ENCODE measurements at regions not wholly inside any gene's neighbourhood (a gene's known extent, or its start where the extent isn't known, plus 50 kb on each side); places are given as distances from the start of the nearest gene placed in this dataset.

DNA sequence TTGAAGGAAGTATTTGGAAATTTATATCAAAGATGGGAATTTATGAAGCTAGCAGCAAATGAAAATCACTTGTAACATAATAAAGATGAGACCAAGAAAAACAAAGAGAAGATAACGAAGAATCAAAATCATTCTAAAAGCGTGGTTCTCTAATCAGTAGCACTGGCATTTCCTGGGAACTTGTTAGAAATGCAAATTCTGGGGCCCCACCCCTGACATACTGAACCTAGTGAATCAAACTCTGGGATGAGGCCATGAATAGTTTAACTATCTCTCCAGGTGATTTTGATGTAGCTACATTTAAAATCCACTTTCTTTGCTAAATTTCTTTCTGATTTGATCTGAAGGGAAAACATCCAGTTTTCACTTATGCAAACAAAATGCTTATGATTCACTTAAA, 1075.6 kb downstream of the HACE1 start:
- Histone ChIP-seq H3K36me3 (ENCODE audit: control insufficient read depth, insufficient read depth, low read length) (no peaks in the 10 kb centered on the region), H3K4me1 (replicated peaks in 1 of 2; ENCODE audit: control insufficient read depth in 2 of 2, insufficient read depth in 2 of 2, low read length in 2 of 2) (no peaks in the 10 kb centered on the region), H3K4me2 (ENCODE audit: insufficient read depth, low read length) (no peak overlapping the region), H3K27me3 (ENCODE audit: control insufficient read depth in 2 of 2, insufficient read depth in 2 of 2, low read length in 2 of 2) (no peaks in the 10 kb centered on the region), H3K9ac (ENCODE audit: insufficient read depth in 1 of 2, low read depth in 2 of 2, low read length in 2 of 2) (no peak overlapping the region), H3K9me3 (replicated peaks; ENCODE audit: control insufficient read depth, insufficient read depth, low read depth, low read length) (no peaks in the 10 kb centered on the region), H3K79me2 (ENCODE audit: control insufficient read depth, insufficient read depth, low read length) (no peaks in the 10 kb centered on the region), H3K4me3 (no peak overlapping the region), H2AFZ (ENCODE audit: low read depth, low read length) (no peak overlapping the region), H3K27ac (ENCODE audit: extremely low read depth, low read depth, low read length) (no peak overlapping the region), H4K20me1 (replicated peaks; ENCODE audit: control insufficient read depth, insufficient read depth, low read length) (no peaks in the 10 kb centered on the region), H3K9me1 (ENCODE audit: control insufficient read depth, insufficient read depth, low read length) (no peaks in the 10 kb centered on the region)
- intact Hi-C loops (cut with micrococcal nuclease): no loop called here
- ChIA-PET CTCF (ENCODE audit: low intra/inter-chr PET ratio) (no interaction called here), POLR2A (no interaction called here)
- ATAC-seq (no peak), DNase-seq (ENCODE audit: extremely low read depth in 1 of 4, low spot score in 3 of 4) (no peak), FAIRE-seq (no peak)
- BruUV-seq (replicated peaks): no TSS peak
- TF ChIP-seq POLR3A (IDR thresholded peaks at IDR 0.05; ENCODE audit: borderline replicate concordance, extremely low read depth, insufficient read depth, insufficient read length): no peak
- TF ChIP-seq, protein P1, sequence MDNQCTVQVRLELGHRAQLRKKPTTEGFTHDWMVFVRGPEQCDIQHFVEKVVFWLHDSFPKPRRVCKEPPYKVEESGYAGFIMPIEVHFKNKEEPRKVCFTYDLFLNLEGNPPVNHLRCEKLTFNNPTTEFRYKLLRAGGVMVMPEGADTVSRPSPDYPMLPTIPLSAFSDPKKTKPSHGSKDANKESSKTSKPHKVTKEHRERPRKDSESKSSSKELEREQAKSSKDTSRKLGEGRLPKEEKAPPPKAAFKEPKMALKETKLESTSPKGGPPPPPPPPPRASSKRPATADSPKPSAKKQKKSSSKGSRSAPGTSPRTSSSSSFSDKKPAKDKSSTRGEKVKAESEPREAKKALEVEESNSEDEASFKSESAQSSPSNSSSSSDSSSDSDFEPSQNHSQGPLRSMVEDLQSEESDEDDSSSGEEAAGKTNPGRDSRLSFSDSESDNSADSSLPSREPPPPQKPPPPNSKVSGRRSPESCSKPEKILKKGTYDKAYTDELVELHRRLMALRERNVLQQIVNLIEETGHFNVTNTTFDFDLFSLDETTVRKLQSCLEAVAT (IDR thresholded peaks at IDR 0.05): no peak
- TF ChIP-seq PHF21A (IDR thresholded peaks at IDR 0.05; ENCODE audit: borderline replicate concordance, low read depth): no peak
- no peak for TF ChIP-seq SMAD2 (IDR thresholded peaks at IDR 0.05; ENCODE audit: low read depth, low read length)
- TF ChIP-seq GABPB2 (CRISPR knock-in tag; conservative IDR thresholded peaks at IDR 0.05): no peak
- TF ChIP-seq XRCC3 (IDR thresholded peaks at IDR 0.05): no peak
- TF ChIP-seq, protein P2, sequence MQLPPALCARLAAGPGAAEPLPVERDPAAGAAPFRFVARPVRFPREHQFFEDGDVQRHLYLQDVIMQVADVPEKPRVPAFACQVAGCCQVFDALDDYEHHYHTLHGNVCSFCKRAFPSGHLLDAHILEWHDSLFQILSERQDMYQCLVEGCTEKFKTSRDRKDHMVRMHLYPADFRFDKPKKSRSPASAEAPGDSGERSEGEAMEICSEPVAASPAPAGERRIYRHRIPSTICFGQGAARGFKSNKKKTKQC (CRISPR knock-in tag; IDR thresholded peaks at IDR 0.05): no peak
- 0% methylated on average over 2 of the region's 2 CpGs for whole genome bisulfite sequencing (ENCODE audit: insufficient coverage, low coverage, missing lambda C conversion rate)
- in situ Hi-C loops (cut with MboI): no loop called here
